CD4-positive, alpha-beta memory T cell (primary cell): ENCODE measurements at regions not wholly inside any gene's neighbourhood (a gene's known extent, or its start where the extent isn't known, plus 50 kb on each side); places are given as distances from the start of the nearest gene placed in this dataset.

Source experiments
- CTCF ChIA-PET: fragments of 350-600 bp; sonication (Branson Sonifier 250); formaldehyde crosslinking; loops from one replicate; lab custom pipeline; 2021; ENCODE audit warnings: inconsistent platforms; ENCODE audit not compliant: partially characterized antibody; lab: Charles Lee
- POLR2A ChIA-PET: fragments of 350-600 bp; sonication (Branson Sonifier 250); formaldehyde crosslinking; loops from one replicate; lab custom pipeline; 2021; ENCODE audit not compliant: partially characterized antibody; lab: Charles Lee
- DNase-seq, 5 donors: peaks; one replicate each; pipeline versions ENCODE4 v3.0.0 to v3.0.0-alpha.2; 2020 to 2022; ENCODE audit warnings: mixed read lengths in 1 of 5
- H3K27ac ChIP-seq: one replicate; pipeline ENCODE4 v1.7.0; 2013; ENCODE audit warnings: low read depth, low read length
- H3K27me3 ChIP-seq: 2 replicates; pipeline ENCODE4 v1.7.0; 2013; ENCODE audit warnings: mild to moderate bottlenecking, low read length, moderate library complexity; ENCODE audit not compliant: insufficient read depth
- H3K36me3 ChIP-seq: 2 replicates; pipeline ENCODE4 v1.7.0; 2013; ENCODE audit warnings: mild to moderate bottlenecking, low read length, moderate library complexity; ENCODE audit not compliant: insufficient read depth
- H3K4me1 ChIP-seq: 2 replicates; pipeline ENCODE4 v1.7.0; 2013; ENCODE audit warnings: mild to moderate bottlenecking, low read length, moderate library complexity; ENCODE audit not compliant: insufficient read depth
- H3K4me3 ChIP-seq, 2 donors: one replicate each; pipeline ENCODE4 v1.7.0; 2013; ENCODE audit warnings: low read length in 2 of 2, mild to moderate bottlenecking in 1 of 2
- H3K9me3 ChIP-seq, 2 donors: one replicate each; pipeline ENCODE4 v1.7.0; 2013; ENCODE audit warnings: low read length in 2 of 2, control low read depth in 1 of 2; ENCODE audit not compliant: control insufficient read depth in 1 of 2
- H3K27ac Mint-ChIP-seq, 7 donors: one replicate each; pipeline ENCODE4 v1.8.0; 2020 to 2021; ENCODE audit warnings: mixed read lengths in 7 of 7, mild to moderate bottlenecking in 6 of 7, inconsistent platforms in 3 of 7, moderate library complexity in 3 of 7
- H3K27me3 Mint-ChIP-seq, 2 donors: one replicate each; pipeline ENCODE4 v1.8.0; 2020 to 2021; ENCODE audit warnings: mixed read lengths in 2 of 2
- H3K36me3 Mint-ChIP-seq, 2 donors: one replicate each; pipeline ENCODE4 v1.8.0; 2020 to 2021; ENCODE audit warnings: mixed read lengths in 2 of 2, inconsistent platforms in 1 of 2, mild to moderate bottlenecking in 1 of 2
- H3K4me1 Mint-ChIP-seq, 4 donors: one replicate each; pipeline ENCODE4 v1.8.0; 2020 to 2021; ENCODE audit warnings: mixed read lengths in 4 of 4, mild to moderate bottlenecking in 1 of 4
- H3K4me3 Mint-ChIP-seq, 8 donors: one replicate each; pipeline ENCODE4 v1.8.0; 2020 to 2021; ENCODE audit warnings: mixed read lengths in 8 of 8, mild to moderate bottlenecking in 7 of 8, moderate library complexity in 6 of 8, inconsistent platforms in 3 of 8
- H3K9me3 Mint-ChIP-seq, 8 donors: one replicate each; pipeline ENCODE4 v1.8.0; 2020 to 2021; ENCODE audit warnings: mixed read lengths in 8 of 8, mild to moderate bottlenecking in 5 of 8, inconsistent platforms in 3 of 8, moderate library complexity in 1 of 8
- intact Hi-C: fragments of 100-400 bp; cut with micrococcal nuclease; formaldehyde crosslinking; loops from one replicate; pipeline ENCODE4 v1.15.1; 2023

- intact Hi-C loops: no loop called here
- Histone ChIP-seq H3K27ac (no peak overlapping the region), H3K36me3 (no peaks in the 10 kb centered on the region), H3K9me3 (no peaks in the 10 kb centered on the region), H3K4me3 (no peak overlapping the region), H3K4me1 (no peaks in the 10 kb centered on the region), H3K27me3 (no peaks in the 10 kb centered on the region)
- no peaks in the 10 kb centered on the region for H3K4me1 Mint-ChIP-seq
- no peak overlapping the region for H3K4me3 Mint-ChIP-seq
- H3K27ac Mint-ChIP-seq: no peak overlapping the region
- peaks cover 8 to 16% of the 10 kb centered on the region in 2 donors for H3K27me3 Mint-ChIP-seq
- ChIA-PET CTCF (no interaction called here), POLR2A (no interaction called here)
- DNase-seq: no peak
- no peaks in the 10 kb centered on the region for H3K36me3 Mint-ChIP-seq
- H3K9me3 Mint-ChIP-seq: peaks cover 0 to 2% (median 0%) of the 10 kb centered on the region in 8 donors
Measured at GRCh38 chr7:27299861-27300260, 57.3 kb downstream of the EVX1 start.

DNA sequence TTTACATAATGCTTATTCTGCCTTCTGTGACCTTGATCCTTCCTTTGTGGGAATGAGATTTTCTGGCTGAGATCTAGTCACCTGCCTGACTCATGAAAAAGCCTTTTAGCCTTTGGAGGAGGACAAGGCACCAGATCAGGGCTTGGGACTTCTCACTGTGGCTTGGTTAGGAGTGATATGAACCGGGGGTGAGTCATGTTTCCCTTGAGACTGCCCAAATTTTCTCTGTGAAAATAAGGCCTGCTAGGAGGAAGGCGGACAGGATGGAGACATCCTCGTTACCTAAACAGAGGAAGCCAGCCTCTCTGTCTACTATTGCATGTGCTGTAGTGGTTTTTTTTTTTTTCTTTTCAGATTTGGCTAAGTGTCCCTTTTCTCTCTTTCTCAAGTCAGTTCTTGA lies 57.8 kb downstream of the EVX1 start:
- H3K36me3 Mint-ChIP-seq: no peaks in the 10 kb centered on the region
- CTCF ChIA-PET: no interaction called here
- peaks cover 11 to 21% of the 10 kb centered on the region in 2 donors for H3K27me3 Mint-ChIP-seq
- H3K9me3 ChIP-seq: no peaks in the 10 kb centered on the region
- no peaks in the 10 kb centered on the region for H3K36me3 ChIP-seq
- H3K27ac ChIP-seq: no peak overlapping the region
- no peak overlapping the region for H3K4me3 Mint-ChIP-seq
- H3K27ac Mint-ChIP-seq: no peak overlapping the region
- peaks cover 0 to 2% (median 0%) of the 10 kb centered on the region in 8 donors for H3K9me3 Mint-ChIP-seq
- peaks cover 0 to 2% (median 0%) of the 10 kb centered on the region in 4 donors for H3K4me1 Mint-ChIP-seq
- no peaks in the 10 kb centered on the region for H3K27me3 ChIP-seq
- H3K4me1 ChIP-seq: no peaks in the 10 kb centered on the region
- H3K4me3 ChIP-seq: no peak overlapping the region
- intact Hi-C loops: no loop called here
- POLR2A ChIA-PET: no interaction called here
- no peak for DNase-seq

GRCh38 chr7:27302590-27302989 lies 60.0 kb downstream of the EVX1 start:
- H3K4me1 Mint-ChIP-seq: peaks cover 0 to 2% (median 0%) of the 10 kb centered on the region in 4 donors
- Histone ChIP-seq H3K27me3 (no peaks in the 10 kb centered on the region), H3K36me3 (no peaks in the 10 kb centered on the region), H3K9me3 (no peaks in the 10 kb centered on the region), H3K4me3 (no peak overlapping the region), H3K4me1 (no peaks in the 10 kb centered on the region), H3K27ac (no peak overlapping the region)
- no peak overlapping the region for H3K4me3 Mint-ChIP-seq
- H3K36me3 Mint-ChIP-seq: no peaks in the 10 kb centered on the region
- peaks cover 10 to 19% of the 10 kb centered on the region in 2 donors for H3K27me3 Mint-ChIP-seq
- ChIA-PET CTCF (no interaction called here), POLR2A (no interaction called here)
- H3K9me3 Mint-ChIP-seq: no peaks in the 10 kb centered on the region
- no peak overlapping the region for H3K27ac Mint-ChIP-seq
- intact Hi-C loops: no loop called here
- no peak for DNase-seq

DNA sequence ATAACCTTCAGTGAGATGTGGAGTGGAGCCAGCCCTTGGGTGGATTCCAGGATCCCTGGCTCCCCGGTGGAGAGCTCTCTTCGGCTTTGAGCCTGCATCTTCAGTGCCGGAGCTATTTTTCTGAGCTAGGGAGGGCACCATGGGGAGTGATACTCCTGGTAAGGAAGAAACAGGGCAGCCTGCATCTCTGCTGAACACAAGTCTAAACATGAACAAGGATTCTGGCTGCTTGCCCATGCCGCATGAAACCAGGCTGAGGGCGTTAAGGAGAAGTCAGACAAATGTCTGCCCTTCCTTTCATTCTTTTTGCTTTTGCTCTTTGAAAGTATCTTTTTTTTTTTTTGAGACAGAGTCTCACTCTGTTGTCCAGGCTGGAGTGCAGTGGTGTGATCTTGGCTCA lies 60.4 kb downstream of the EVX1 start:
- Histone ChIP-seq H3K4me3 (no peak overlapping the region), H3K4me1 (no peaks in the 10 kb centered on the region), H3K9me3 (no peaks in the 10 kb centered on the region), H3K36me3 (no peaks in the 10 kb centered on the region), H3K27ac (no peak overlapping the region), H3K27me3 (no peaks in the 10 kb centered on the region)
- H3K36me3 Mint-ChIP-seq: no peaks in the 10 kb centered on the region
- peaks cover 0 to under 1% (median 0%) of the 10 kb centered on the region in 8 donors for H3K9me3 Mint-ChIP-seq
- H3K4me3 Mint-ChIP-seq: no peak overlapping the region
- peaks cover 0 to 2% (median 0%) of the 10 kb centered on the region in 4 donors for H3K4me1 Mint-ChIP-seq
- H3K27me3 Mint-ChIP-seq: peaks cover 10 to 19% of the 10 kb centered on the region in 2 donors
- DNase-seq: no peak
- intact Hi-C loops: no loop called here
- CTCF ChIA-PET: no interaction called here
- POLR2A ChIA-PET: no interaction called here
- H3K27ac Mint-ChIP-seq: no peak overlapping the region

DNA sequence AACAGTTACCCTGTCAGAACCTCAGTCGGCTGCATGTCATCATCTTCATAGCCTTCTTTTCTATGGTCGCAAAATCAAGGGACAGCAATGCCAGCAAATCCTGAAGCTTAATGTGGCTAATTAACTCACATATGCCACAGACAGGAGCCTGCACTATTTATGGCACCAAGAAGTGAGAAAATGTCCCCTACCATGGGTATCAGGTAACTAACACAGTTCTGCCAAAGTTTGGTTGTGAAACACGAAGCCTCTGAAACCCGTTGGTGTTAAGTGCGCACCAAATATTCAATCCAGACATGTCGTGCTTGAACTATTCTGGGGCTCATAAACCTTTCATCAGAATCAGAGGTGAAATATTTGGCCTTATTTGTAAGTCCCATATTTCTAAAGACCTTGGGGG lies 63.3 kb downstream of the EVX1 start:
- intact Hi-C loops: no loop called here
- no peaks in the 10 kb centered on the region for H3K27me3 ChIP-seq
- Mint-ChIP-seq H3K36me3 (no peaks in the 10 kb centered on the region), H3K27ac (no peak overlapping the region), H3K4me3 (no peak overlapping the region), H3K4me1 (peaks cover 0 to 2% (median 0%) of the 10 kb centered on the region in 4 donors), H3K9me3 (peaks cover 0 to 4% (median 0%) of the 10 kb centered on the region in 8 donors), H3K27me3 (peaks cover 15 to 20% of the 10 kb centered on the region in 2 donors)
- H3K9me3 ChIP-seq: no peaks in the 10 kb centered on the region
- no peaks in the 10 kb centered on the region for H3K4me1 ChIP-seq
- POLR2A ChIA-PET: no interaction called here
- no peaks in the 10 kb centered on the region for H3K36me3 ChIP-seq
- no peak overlapping the region for H3K27ac ChIP-seq
- CTCF ChIA-PET: no interaction called here
- no peak overlapping the region for H3K4me3 ChIP-seq
- no peak for DNase-seq

- Mint-ChIP-seq H3K27ac (no peak overlapping the region), H3K36me3 (no peaks in the 10 kb centered on the region), H3K4me3 (peak overlapping the region in 1 of 8 donors; percentile 52), H3K9me3 (peaks cover 0 to 4% (median 0%) of the 10 kb centered on the region in 8 donors), H3K4me1 (no peaks in the 10 kb centered on the region), H3K27me3 (peaks cover 6 to 8% of the 10 kb centered on the region in 2 donors)
- H3K4me1 ChIP-seq: no peaks in the 10 kb centered on the region
- no peak for DNase-seq
- H3K9me3 ChIP-seq: no peaks in the 10 kb centered on the region
- no peaks in the 10 kb centered on the region for H3K27me3 ChIP-seq
- no peaks in the 10 kb centered on the region for H3K36me3 ChIP-seq
- H3K27ac ChIP-seq: no peak overlapping the region
- no peak overlapping the region for H3K4me3 ChIP-seq
- CTCF ChIA-PET: no interaction called here
- POLR2A ChIA-PET: no interaction called here
- intact Hi-C loops: no loop called here
Measured at GRCh38 chr7:27312820-27313219, 70.2 kb downstream of the EVX1 start.

- CTCF ChIA-PET: no interaction called here
Measured at GRCh38 chr7:27314111-27314510, 71.5 kb downstream of the EVX1 start.

DNA sequence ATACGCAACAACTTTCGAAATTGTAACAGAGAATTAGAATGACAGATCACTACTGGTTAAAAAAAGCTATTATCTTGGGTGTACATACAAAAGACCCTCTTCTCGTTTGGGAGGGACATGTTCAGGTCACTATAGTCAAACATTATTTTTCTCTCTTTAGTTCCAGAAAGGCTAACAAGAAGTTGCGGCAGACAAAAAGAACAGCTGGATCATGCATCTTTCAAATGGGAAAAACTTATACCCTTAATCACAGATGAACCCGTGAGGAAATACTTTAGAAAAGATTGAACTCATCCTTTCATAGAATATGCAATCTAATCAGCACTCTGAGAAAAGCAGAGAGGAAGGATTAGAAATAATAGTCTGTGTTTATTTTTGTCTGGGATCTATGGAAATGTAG lies 72.5 kb downstream of the EVX1 start:
- Mint-ChIP-seq H3K36me3 (no peaks in the 10 kb centered on the region), H3K27ac (no peak overlapping the region), H3K4me1 (no peaks in the 10 kb centered on the region), H3K27me3 (peaks cover 9 to 13% of the 10 kb centered on the region in 2 donors), H3K4me3 (no peak overlapping the region), H3K9me3 (peaks cover 0 to 13% (median 8%) of the 10 kb centered on the region in 8 donors)
- Histone ChIP-seq H3K4me1 (no peaks in the 10 kb centered on the region), H3K36me3 (no peaks in the 10 kb centered on the region), H3K27me3 (no peaks in the 10 kb centered on the region), H3K27ac (no peak overlapping the region), H3K9me3 (no peaks in the 10 kb centered on the region), H3K4me3 (no peak overlapping the region)
- POLR2A ChIA-PET: no interaction called here
- CTCF ChIA-PET: no interaction called here
- intact Hi-C loops: no loop called here
- DNase-seq: no peak

More at GRCh38 chr7:27314111-27314510, 71.5 kb downstream of the EVX1 start:
- DNase-seq: no peak
- no peaks in the 10 kb centered on the region for H3K36me3 Mint-ChIP-seq
- POLR2A ChIA-PET: no interaction called here
- H3K27me3 ChIP-seq: no peaks in the 10 kb centered on the region
- H3K27ac Mint-ChIP-seq: no peak overlapping the region
- peak overlapping the region in 1 of 8 donors; percentile 6 for H3K4me3 Mint-ChIP-seq
- H3K27ac ChIP-seq: no peak overlapping the region
- H3K27me3 Mint-ChIP-seq: peaks cover 9 to 11% of the 10 kb centered on the region in 2 donors
- no peaks in the 10 kb centered on the region for H3K4me1 Mint-ChIP-seq
- no peak overlapping the region for H3K4me3 ChIP-seq
- H3K36me3 ChIP-seq: no peaks in the 10 kb centered on the region
- H3K9me3 Mint-ChIP-seq: peaks cover 0 to 8% (median 5%) of the 10 kb centered on the region in 8 donors
- H3K4me1 ChIP-seq: no peaks in the 10 kb centered on the region
- intact Hi-C loops: no loop called here
- no peaks in the 10 kb centered on the region for H3K9me3 ChIP-seq
